Activated CD4-positive, CD25-positive, alpha-beta regulatory T cell (primary cell): ENCODE measurements at regions not wholly inside any gene's neighbourhood (a gene's known extent, or its start where the extent isn't known, plus 50 kb on each side); places are given as distances from the start of the nearest gene placed in this dataset.
A peak's percentile ranks its signal among the peaks of the same experiment; 100 is the strongest.
"Not testable (repeated sequence)": the region's sequence is repeated elsewhere in the genome, so short reads cannot be mapped to it uniquely, and the experiment has no call there.

ENCODE experiments used
- DNase-seq, 4 experiments: peaks; one replicate each; lab custom pipeline; 2025; lab: John Stamatoyannopoulos, UW

GRCh38 chr2:220687231-220687843 lies 884.8 kb downstream of the EPHA4 start:
- DNase-seq = peak in 3 of 4 experiments; percentile 1 to 12 (median 3)

DNA sequence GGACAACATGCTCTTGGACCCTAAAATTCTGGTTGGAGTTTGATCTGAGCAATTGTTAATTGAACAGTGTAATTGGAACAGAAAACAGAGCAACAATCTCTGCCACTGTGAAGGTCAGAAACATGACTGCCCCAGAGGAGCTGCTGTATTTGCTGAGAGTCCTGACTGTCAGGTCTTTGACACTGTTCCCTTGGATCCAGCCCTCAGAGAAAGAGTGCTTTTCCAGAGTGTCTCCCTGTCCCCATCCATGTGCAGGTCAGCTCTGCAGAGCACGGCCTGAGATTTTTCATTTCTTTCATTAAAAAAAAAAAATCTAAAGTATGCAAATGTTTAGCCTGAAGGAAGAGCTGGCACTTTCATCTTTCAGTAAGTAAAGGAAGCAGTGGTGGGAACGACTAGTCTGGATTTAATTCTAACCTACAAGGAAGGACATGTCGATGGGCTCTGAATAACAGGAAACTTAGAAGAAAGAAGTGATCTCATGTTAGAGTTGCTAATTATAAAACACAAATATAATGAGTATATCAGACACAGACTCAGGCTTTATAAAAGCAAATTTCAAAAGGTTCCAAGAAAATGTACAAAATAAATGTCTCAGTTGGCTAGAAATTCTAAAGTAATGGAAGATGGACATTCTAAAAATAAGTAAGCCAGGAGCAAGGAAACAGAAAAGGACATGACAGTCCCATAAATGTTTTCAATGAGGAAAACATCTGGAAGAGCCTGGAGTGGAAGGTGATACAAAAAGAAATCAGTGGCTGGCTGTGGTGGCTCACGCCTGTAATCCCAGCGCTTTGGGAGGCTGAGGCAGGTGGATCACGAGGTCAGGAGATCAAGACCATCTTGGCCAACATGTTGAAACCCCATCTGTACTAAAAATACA lies 876.5 kb downstream of the EPHA4 start:
- DNase-seq = no peak

GRCh38 chr2:220696280-220696669 lies 875.8 kb downstream of the EPHA4 start:
- DNase-seq = no peak

DNA sequence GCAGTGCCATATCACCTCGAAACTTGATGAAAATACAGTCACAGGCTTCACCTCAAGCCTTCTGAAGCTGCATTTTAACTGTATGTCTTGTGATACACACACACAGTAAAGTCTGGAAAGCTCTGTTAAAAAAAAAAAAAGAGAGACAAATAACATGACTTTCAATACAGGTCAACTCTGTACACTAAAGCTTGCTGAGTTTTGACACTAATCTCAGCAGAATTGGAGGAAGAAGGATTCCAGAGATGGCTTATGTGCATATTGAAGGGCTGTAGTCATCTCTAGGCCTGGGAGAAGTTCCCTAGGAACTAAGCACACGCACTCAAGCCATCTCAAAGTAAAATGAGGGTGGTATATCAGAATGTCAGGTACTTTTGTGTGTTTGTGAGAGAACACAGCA lies 875.1 kb downstream of the EPHA4 start:
- no peak for DNase-seq

GRCh38 chr2:220701115-220701514 lies 871.0 kb downstream of the EPHA4 start:
- DNase-seq = no peak

GRCh38 chr2:220703279-220703678 lies 868.8 kb downstream of the EPHA4 start:
- DNase-seq = no peak

- DNase-seq = no peak
These were observed 868.0 kb downstream of the EPHA4 start for GRCh38 chr2:220704081-220704480.

DNA sequence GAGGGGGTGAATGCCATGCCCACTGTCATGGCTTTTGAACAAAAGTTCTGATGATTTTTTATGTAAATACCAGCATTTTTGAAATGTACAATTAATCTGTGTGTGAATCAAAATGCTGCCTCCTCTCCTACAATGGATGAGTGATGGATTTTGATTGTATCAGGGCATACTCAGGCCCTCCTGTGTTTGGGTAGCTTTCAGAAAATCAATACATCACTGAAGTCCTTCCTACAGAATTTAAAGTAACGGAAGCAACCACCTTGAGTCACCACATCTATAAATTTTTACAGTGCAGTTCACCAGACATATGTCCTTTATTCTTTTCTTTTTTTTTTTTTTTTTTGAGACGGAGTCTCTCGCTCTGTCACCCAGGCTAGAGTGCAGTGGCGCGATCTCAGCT lies 867.3 kb downstream of the EPHA4 start:
- DNase-seq = no peak

DNA sequence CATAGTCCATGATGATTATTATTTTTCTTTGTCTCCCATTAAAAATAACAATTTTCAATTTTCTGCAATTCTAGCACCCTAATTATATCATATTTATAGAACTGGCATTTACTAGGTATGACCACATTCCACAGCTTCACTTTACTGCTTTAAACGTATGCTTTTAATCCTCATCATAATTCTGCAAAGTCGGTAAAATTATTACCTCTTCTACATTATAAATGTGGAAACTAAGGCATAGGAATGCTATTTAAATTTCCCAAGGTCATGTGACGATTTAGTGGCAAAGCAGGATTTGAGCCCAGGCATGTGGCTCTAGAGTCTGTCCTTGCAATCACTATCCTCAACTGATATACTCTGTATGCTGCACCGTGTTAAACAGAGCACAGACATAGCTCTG lies 866.4 kb downstream of the EPHA4 start:
- no peak for DNase-seq

DNA sequence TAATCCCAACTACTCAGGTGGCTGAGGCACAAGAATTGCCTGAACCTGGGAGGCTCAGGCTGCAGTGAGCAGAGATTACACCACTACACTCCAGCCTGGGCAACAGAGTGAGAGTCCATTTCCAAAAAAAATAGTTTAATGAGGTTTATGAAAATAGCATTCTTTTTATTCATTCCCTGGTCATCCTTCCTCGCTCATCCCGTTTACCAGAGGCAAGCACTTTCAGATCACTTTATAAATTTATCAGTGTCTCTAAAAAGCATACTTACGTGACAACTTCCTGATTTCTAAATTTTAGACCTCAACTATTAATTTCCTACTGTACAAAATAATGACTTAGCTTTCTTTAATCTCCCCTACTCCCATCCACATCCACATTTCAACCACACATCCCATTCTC lies 864.8 kb downstream of the EPHA4 start:
- no peak for DNase-seq

- DNase-seq = no peak
These were observed 863.7 kb downstream of the EPHA4 start for GRCh38 chr2:220708366-220708765.

DNA sequence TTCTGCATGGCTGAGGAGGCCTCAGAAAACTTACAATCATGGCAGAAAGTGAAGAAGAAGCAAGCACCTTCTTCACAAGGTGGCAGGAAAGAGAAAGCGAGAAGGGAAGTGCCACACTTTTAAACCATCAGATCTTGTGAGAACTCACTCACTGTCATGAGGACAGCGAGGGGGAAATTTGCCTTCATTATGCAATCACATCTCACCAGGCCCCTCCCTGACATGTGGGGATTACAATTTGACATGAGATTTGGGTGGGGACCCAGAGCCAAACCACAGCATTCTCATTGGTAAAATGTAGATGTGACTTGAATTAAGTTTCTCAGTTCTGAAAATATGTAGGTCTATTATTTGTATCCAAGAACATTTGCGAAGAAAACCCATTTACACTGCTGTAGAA lies 854.8 kb downstream of the EPHA4 start:
- DNase-seq = no peak

- no peak for DNase-seq
These were observed 835.3 kb downstream of the EPHA4 start for GRCh38 chr2:220736778-220737177.

- DNase-seq = no peak
These were observed 828.9 kb downstream of the EPHA4 start for GRCh38 chr2:220743203-220743602.

DNA sequence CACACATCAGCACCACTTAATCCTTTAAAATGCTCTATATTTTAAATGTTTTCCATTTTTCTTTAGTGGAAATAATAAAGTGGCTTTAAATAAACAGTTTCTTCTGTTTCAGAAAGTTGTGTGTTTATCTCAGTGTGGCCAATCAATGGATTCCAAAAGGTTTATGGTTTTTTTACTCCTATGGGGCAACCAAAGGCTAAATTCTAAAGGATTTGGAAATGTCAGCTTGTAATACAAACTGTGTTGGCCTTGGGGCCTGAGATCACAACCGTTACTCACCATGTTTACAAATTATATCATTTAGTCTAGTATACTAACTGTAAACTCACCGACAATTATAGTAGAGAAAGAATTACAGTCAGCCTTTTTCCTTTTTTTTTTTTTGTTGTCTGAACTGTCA lies 827.2 kb downstream of the EPHA4 start:
- no peak for DNase-seq

- no peak for DNase-seq
These were observed 826.4 kb downstream of the EPHA4 start for GRCh38 chr2:220745682-220746081.

- no peak for DNase-seq
These were observed 824.4 kb downstream of the EPHA4 start for GRCh38 chr2:220747736-220748135.

DNA sequence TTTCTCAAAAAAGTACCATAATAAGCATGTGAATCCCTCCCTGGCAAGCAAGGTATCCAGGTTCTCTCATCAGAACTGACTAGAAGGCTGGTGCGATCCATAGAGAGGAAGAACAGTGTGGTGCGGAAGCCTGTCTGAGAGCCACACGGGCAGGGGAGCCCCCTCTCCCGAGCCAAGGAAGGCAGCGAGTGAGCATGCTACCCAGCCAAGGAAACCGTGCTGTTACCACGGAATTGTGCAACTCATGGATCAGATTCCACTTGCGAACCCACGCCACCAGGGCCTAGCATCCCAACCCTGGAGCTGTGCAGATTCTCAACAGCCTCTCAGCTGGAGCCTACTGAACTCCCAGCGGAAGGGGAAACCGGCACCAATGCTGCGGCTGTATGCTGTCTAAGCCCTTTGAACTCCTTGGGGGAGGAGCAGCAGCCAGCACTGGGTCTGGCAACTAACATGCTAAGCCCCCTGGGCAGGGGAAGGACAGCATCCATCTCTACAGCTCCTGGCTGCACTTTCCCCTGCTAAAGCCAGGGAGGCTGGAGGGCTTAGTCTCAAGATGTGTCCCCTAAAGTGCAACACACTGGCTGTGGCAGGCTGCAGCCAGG lies 823.1 kb downstream of the EPHA4 start:
- no peak for DNase-seq

GRCh38 chr2:220753486-220753885 lies 818.6 kb downstream of the EPHA4 start:
- DNase-seq = no peak

- no peak for DNase-seq
These were observed 815.5 kb downstream of the EPHA4 start for GRCh38 chr2:220756653-220757052.

GRCh38 chr2:220758376-220758775 lies 813.7 kb downstream of the EPHA4 start:
- DNase-seq = not testable (repeated sequence)

DNA sequence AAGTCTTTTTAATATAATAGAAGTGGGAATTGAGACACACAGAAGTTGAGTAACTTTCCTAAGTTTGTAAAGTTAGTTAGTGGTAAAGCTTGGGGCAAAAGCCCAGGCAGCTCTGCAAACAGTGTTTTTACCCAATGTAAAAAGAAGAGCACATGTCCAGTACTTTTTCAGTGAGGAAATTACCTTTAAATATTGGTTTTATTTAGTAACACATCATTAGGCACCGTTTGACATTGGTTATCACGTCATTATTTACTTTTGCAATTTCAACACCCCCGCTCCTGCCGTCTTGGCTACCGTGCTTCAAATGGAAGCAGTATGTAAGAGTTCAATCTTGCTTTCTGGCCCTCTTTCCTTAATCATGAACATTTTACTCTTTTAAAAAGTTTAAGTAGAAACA lies 807.9 kb downstream of the EPHA4 start:
- no peak for DNase-seq

DNA sequence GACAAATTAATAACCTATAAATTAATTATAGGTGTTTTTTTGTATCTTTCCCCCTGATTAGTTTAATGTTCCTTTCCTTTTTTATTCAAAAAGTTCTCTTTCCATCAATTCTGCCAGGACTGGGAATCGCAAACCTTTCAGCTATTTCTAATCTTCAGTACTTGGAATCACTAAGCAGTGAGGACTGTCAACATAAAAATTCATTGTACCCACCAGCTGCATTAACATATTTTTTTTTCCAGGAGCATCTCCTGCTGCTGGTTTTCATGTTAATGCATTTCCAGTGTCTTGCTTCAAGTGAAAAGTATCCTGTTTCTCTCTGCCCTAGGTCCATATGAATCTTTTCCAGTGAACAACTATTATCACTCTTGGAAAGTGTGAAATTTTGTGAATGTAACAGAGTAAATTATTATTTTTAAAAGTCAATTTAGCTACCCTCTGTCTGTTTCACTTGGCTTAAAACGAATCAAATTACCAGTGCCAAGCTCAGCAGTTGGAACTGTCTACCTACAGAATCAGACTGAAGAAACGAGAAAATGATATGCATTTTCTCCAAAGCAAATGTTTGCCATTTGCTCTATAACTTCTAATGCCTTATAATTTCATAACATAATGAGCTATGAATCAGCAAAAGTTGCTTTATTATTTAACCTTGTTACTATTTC lies 804.4 kb downstream of the EPHA4 start:
- no peak for DNase-seq
